B cell (primary cell): ENCODE measurements at regions not wholly inside any gene's neighbourhood (a gene's known extent, or its start where the extent isn't known, plus 50 kb on each side); places are given as distances from the start of the nearest gene placed in this dataset.

Experiments used
- ATAC-seq: fragments of 200-7000 bp; cut with Tn5 transposase; one replicate; pipeline ENCODE4 v1.10.0; 2021; ENCODE audit warnings: low read depth, mild to moderate bottlenecking, moderate number of reproducible peaks, moderate library complexity
- CTCF ChIA-PET: fragments of 350-600 bp; sonication (Branson Sonifier 250); formaldehyde crosslinking; loops from one replicate; lab custom pipeline; 2021; ENCODE audit warnings: antibody characterized with exemption, inconsistent platforms; lab: Charles Lee
- POLR2A ChIA-PET: fragments of 350-600 bp; sonication (Branson Sonifier 250); formaldehyde crosslinking; loops from one replicate; lab custom pipeline; 2021; ENCODE audit warnings: antibody characterized with exemption; lab: Charles Lee
- DNase-seq: peaks from one replicate; pipeline ENCODE4 v3.0.0; 2013
- H2AFZ ChIP-seq: 2 replicates; pipeline ENCODE4 v1.6.1; 2012; ENCODE audit warnings: mild to moderate bottlenecking, low read depth, low read length; ENCODE audit not compliant: insufficient read depth, poor library complexity, severe bottlenecking
- H3K27ac ChIP-seq, 2 donors: 1 replicate in 1 of 2; 2 replicates in 1 of 2; pipeline ENCODE4 v1.5.1; 2012 to 2013; ENCODE audit warnings: low read length in 2 of 2, mild to moderate bottlenecking in 2 of 2, moderate library complexity in 1 of 2
- H3K27me3 ChIP-seq, 4 experiments: fragments of 200-600 bp in 1 of 4; sonication (generic) in 1 of 4; replicated peaks in 1 of 4; 1 replicate in 2 of 4; 2 replicates in 2 of 4; pipeline versions ENCODE4 v1.6.1 to v1.7.0; 2013 to 2016; ENCODE audit warnings: low read length in 3 of 4, mild to moderate bottlenecking in 2 of 4, mixed read lengths in 1 of 4, moderate library complexity in 1 of 4; ENCODE audit not compliant: insufficient read depth in 4 of 4, control insufficient read depth in 3 of 4; ENCODE audit errors: control extremely low read depth in 1 of 4
- H3K36me3 ChIP-seq, 2 experiments: replicated peaks in 1 of 2; 1 replicate in 1 of 2; 2 replicates in 1 of 2; pipeline versions ENCODE4 v1.6.1 to v1.7.1; 2013; ENCODE audit warnings: low read length in 1 of 2; ENCODE audit not compliant: insufficient read depth in 2 of 2, control insufficient read depth in 1 of 2; ENCODE audit errors: control extremely low read depth in 1 of 2, extremely low read depth in 1 of 2
- H3K4me1 ChIP-seq, 2 donors: fragments of 200-600 bp in 1 of 2; sonication (generic) in 1 of 2; 1 replicate in 1 of 2; 2 replicates in 1 of 2; pipeline versions ENCODE4 v1.5.1 to v1.6.1; 2013 to 2017; ENCODE audit warnings: low read length in 2 of 2; ENCODE audit not compliant: control insufficient read depth in 2 of 2, insufficient read depth in 2 of 2
- H3K4me2 ChIP-seq: replicated peaks from 2 replicates; pipeline ENCODE3; 2012; ENCODE audit warnings: mild to moderate bottlenecking, low read depth, low read length; ENCODE audit not compliant: poor library complexity, severe bottlenecking
- H3K4me3 ChIP-seq, 5 experiments: fragments of 200-600 bp in 1 of 5; sonication (generic) in 1 of 5; 1 replicate in 3 of 5; 2 replicates in 2 of 5; pipeline versions ENCODE4 v1.5.1 to v1.7.0; 2011 to 2016; ENCODE audit warnings: low read length in 4 of 5, mild to moderate bottlenecking in 4 of 5, low read depth in 2 of 5, control low read depth in 1 of 5, moderate library complexity in 1 of 5; ENCODE audit not compliant: insufficient read depth in 1 of 5; ENCODE audit errors: control extremely low read depth in 1 of 5, extremely low read depth in 1 of 5
- H3K79me2 ChIP-seq: fragments of 200-600 bp; sonication (generic); one replicate; pipeline ENCODE4 v1.6.0; 2016; ENCODE audit warnings: low read length; ENCODE audit not compliant: control insufficient read depth, insufficient read depth
- H3K9ac ChIP-seq: fragments of 200-600 bp; sonication (generic); 2 replicates; pipeline ENCODE4 v1.6.1; 2017; ENCODE audit warnings: mild to moderate bottlenecking, low read length, moderate library complexity
- H3K9me3 ChIP-seq, 3 donors: one replicate each; pipeline versions ENCODE4 v1.6.1 to v1.7.1; 2013; ENCODE audit warnings: low read length in 2 of 3; ENCODE audit not compliant: control insufficient read depth in 2 of 3, insufficient read depth in 1 of 3; ENCODE audit errors: control extremely low read depth in 1 of 3
- H4K20me1 ChIP-seq: 2 replicates; pipeline ENCODE4 v1.6.0; 2012; ENCODE audit warnings: mild to moderate bottlenecking, low read length; ENCODE audit not compliant: insufficient read depth, control insufficient read depth, poor library complexity, severe bottlenecking
- H3K27ac Mint-ChIP-seq: one replicate; pipeline ENCODE4 v1.8.0; 2021; ENCODE audit warnings: mixed read lengths
- H3K27me3 Mint-ChIP-seq: one replicate; pipeline ENCODE4 v1.8.0; 2021; ENCODE audit warnings: mixed read lengths
- H3K4me1 Mint-ChIP-seq: one replicate; pipeline ENCODE4 v1.8.0; 2021; ENCODE audit warnings: mixed read lengths
- H3K4me3 Mint-ChIP-seq: one replicate; pipeline ENCODE4 v1.8.0; 2021; ENCODE audit warnings: mixed read lengths
- H3K9me3 Mint-ChIP-seq: one replicate; pipeline ENCODE4 v1.8.0; 2022; ENCODE audit warnings: mixed read lengths; ENCODE audit not compliant: insufficient read depth
- CTCF ChIP-seq: fragments of 200-600 bp; IDR thresholded peaks from one replicate; pipeline ENCODE4 v1.8.0; 2022; ENCODE audit warnings: antibody characterized with exemption, mild to moderate bottlenecking
- EZH2 ChIP-seq: IDR thresholded peaks from 2 replicates; pipeline ENCODE4 v1.6.1; 2012; ENCODE audit warnings: borderline replicate concordance, low read depth, mild to moderate bottlenecking, moderate library complexity, low read length; ENCODE audit not compliant: insufficient read depth, poor library complexity, severe bottlenecking
- WGBS: methylation state at CpG from one replicate; pipeline ENCODE4 v1.1.5; 2013; ENCODE audit warnings: missing lambda C conversion rate; ENCODE audit not compliant: insufficient coverage; 5-methylcytosine and 5-hydroxymethylcytosine counted together
- intact Hi-C: fragments of 100-400 bp; cut with micrococcal nuclease; formaldehyde crosslinking; loops from one replicate; pipeline ENCODE4 v1.10.0; 2022

DNA sequence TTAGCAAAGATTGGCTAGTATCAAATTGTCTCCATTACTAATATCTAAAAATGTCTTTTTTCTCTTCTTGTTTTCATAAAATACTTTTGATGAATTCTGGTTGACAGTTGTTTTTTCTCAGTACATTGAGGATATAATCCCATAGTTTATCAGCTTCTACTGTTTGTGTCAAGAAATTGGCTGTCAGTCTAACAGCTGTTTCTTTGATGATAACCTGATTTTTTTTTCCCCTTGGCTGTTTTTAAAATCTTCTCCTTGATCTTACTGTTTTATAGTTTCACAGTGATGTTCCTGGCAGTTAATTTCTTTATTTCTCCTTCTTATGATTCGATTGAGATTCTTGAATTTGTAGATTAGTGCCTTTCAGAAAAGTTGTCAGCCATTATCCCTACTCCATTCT is 315.3 kb upstream of the PMFBP1 start:
- Mint-ChIP-seq H3K4me1 (peaks cover 10% of the 10 kb centered on the region), H3K27me3 (no peaks in the 10 kb centered on the region), H3K4me3 (no peak overlapping the region), H3K27ac (no peak overlapping the region), H3K9me3 (no peaks in the 10 kb centered on the region)
- Histone ChIP-seq H3K9ac (no peak overlapping the region), H2AFZ (no peak overlapping the region), H3K4me2 (no peak overlapping the region), H3K27ac (no peak overlapping the region), H3K27me3 (no peaks in the 10 kb centered on the region), H3K4me1 (no peaks in the 10 kb centered on the region), H4K20me1 (no peaks in the 10 kb centered on the region), H3K9me3 (no peaks in the 10 kb centered on the region), H3K36me3 (no peaks in the 10 kb centered on the region), H3K4me3 (no peak overlapping the region), H3K79me2 (no peaks in the 10 kb centered on the region)
- no CpG with 5 or more reads among the region's 1 CpG for WGBS
- TF ChIP-seq CTCF (no peak), EZH2 (no peak)
- ChIA-PET POLR2A (no interaction called here), CTCF (interaction anchor here (0.6 kb wide), 1 partner anchor 27 kb away, joined by 3 read pairs; no protein-coding TSS in a partner anchor)
- ATAC-seq (no peak), DNase-seq (no peak)
- intact Hi-C loops, result no loop called here

GRCh38 chr16:72482695-72483094 is 310.7 kb upstream of the PMFBP1 start:
- 92% methylated on average over 2 of the region's 3 CpGs for WGBS
- no peak overlapping the region for H3K4me3 ChIP-seq
- intact Hi-C loops, result no loop called here

More at GRCh38 chr16:72482695-72483094, 310.7 kb upstream of the PMFBP1 start:
- POLR2A ChIA-PET, result no interaction called here
- DNase-seq, result no peak
- Mint-ChIP-seq H3K4me1 (peaks cover 22% of the 10 kb centered on the region), H3K9me3 (no peaks in the 10 kb centered on the region), H3K4me3 (no peak overlapping the region), H3K27ac (no peak overlapping the region), H3K27me3 (no peaks in the 10 kb centered on the region)
- Histone ChIP-seq H3K79me2 (no peaks in the 10 kb centered on the region), H3K27me3 (no peaks in the 10 kb centered on the region), H3K9ac (no peak overlapping the region), H3K36me3 (no peaks in the 10 kb centered on the region), H2AFZ (no peak overlapping the region), H4K20me1 (no peaks in the 10 kb centered on the region), H3K27ac (no peak overlapping the region), H3K4me2 (no peak overlapping the region), H3K4me1 (peaks cover 0 to 5% of the 10 kb centered on the region in 2 donors), H3K9me3 (no peaks in the 10 kb centered on the region)
- CTCF ChIA-PET, result no interaction called here
- TF ChIP-seq EZH2, result no peak
- TF ChIP-seq CTCF, result no peak
- ATAC-seq, result no peak
